HL-60/S4 treated with phorbol 12-myristate 13-acetate at 8.2 ng/mL for 4 days and 3 days (cell line): ENCODE measurements at regions not wholly inside any gene's neighbourhood (a gene's known extent, or its start where the extent isn't known, plus 50 kb on each side); places are given as distances from the start of the nearest gene placed in this dataset.
"Not testable (repeated sequence)": the region's sequence is repeated elsewhere in the genome, so short reads cannot be mapped to it uniquely, and the experiment has no call there.

Source experiments
- in situ Hi-C: fragments of 300-500 bp; cut with MboI; formaldehyde crosslinking; loops from 2 replicates; pipeline ENCODE4 v1.15.0; 2022; ENCODE audit warnings: low sequenced_read_pairs

DNA sequence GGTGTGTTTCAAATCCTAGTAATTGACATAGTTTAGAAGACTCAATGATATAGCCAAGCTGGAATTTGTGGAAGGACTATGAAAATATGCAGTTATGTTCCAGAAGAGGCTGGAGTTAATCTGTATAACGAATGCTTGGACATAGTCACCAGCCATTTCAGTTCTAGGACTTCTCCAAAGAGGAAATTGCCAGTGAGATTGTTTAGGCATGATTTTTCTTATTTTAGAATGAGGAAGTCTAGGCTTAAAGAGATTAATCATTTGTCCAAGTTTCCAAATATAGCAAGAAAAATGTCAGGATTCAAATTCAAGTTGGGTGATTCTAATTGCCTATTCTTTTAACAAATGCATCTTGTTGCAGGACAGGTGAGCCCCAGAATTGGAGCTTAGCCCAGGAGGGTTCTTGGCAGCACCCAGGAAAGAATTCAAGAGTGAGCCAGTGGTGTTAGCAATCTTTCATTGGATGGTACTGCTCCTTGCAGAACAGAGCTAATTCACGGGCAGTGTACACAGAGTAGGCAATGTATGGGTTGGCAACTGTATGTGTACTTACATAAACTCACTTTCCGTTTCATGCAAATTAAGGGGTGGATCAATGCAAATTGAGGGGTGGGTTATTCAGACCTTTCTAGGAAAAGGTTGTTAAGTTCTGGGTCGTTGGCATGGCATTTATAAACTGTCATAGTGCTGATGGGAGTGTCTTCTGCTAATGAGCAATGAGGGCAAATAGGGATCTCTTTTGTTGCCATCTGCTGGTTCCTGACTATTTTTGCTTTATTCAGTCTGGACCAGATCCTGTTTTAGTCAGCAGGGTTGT is 763.1 kb upstream of the SLITRK1 start:
- in situ Hi-C loops = no loop called here

DNA sequence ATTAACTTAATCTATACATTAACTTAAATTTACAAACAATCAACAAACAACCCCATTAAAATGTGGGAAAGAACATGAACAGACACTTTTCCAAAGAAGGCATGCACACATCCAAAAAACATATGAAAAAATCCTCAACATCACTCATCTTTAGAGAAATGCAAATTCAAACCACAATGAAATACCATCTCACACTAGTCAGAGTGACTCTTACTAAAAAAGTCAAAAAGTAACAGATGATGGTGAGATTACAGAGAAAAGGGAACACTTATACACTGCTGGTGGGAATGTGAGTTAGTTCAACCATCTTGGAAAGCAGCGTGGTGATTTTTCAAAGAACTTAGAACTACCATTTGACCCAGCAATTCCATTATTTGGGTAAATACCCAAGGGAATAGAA is 759.2 kb upstream of the SLITRK1 start:
- in situ Hi-C loops = no loop called here

DNA sequence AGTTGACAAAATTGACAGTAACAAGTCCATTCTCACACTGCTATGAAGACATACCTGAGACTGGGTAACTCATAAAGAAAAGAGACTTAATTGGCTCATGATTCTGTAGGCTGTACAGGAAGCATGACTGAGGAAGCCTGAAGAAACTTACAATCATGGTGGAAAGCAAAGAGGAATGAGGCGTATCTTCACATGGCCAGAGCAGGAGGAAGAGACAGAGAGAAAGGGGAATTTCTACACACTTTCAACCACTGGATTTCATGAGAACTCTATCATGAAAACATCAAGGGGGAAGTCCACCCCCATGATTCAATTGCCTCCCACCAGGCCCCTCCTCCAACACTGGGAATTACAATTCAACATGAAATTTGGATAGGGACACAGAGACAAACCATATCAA is 758.4 kb upstream of the SLITRK1 start:
- in situ Hi-C loops = no loop called here

DNA sequence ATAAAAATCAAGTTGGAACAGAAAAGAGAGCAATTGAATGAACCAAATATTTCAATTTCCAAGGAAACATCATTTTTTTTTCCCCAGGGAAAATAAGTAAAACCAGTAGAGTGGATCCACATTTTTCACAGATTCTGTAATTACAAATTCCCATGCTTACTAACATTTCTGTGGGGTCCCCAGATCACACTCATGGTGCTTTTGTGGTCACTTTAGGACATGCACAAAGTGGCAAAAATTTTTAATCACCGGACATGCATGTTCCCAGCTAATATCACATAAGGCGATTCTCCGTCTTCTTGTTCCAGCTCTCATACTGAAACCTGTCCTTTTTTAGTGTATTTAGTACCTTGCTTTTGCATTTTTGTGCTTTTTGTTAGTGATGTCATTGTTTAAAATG is 748.2 kb upstream of the SLITRK1 start:
- in situ Hi-C loops = no loop called here

DNA sequence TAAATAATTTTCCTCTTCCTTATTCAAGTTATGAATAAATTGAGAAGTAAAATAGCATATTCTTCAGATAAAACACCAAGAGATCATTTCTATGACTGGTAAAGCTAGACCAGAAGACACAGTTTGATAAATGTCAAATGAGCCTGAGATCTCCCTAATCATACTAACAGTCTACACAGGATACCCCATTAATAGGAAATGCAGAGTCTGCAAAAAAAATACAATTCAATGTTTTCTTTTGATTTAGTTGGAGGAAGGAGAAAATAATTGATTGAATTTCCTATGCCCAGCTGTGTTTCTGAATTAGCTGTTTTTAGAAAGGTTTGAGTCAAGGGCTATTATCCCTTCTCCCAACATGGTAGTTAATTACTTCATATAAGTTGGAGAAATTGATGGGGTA is 734.6 kb upstream of the SLITRK1 start:
- in situ Hi-C loops = no loop called here

DNA sequence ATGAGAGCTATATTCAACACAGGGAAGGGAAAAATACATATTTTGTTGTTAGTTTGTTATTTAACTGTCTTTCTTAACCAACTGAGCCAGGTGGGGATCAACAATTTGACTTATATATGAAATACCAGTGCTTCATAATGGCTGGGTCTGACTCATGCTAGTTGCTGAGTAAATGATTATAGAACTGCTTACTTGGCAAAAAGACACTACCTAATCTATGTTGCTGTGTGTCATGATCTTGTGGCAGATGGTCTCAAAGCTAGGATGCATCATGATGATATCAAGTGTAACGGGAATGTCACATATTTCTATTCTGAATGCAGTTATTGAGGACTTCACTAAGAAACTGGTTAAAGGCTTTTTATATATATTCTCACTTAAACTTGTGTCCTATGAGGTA is 727.4 kb upstream of the SLITRK1 start:
- in situ Hi-C loops = no loop called here

DNA sequence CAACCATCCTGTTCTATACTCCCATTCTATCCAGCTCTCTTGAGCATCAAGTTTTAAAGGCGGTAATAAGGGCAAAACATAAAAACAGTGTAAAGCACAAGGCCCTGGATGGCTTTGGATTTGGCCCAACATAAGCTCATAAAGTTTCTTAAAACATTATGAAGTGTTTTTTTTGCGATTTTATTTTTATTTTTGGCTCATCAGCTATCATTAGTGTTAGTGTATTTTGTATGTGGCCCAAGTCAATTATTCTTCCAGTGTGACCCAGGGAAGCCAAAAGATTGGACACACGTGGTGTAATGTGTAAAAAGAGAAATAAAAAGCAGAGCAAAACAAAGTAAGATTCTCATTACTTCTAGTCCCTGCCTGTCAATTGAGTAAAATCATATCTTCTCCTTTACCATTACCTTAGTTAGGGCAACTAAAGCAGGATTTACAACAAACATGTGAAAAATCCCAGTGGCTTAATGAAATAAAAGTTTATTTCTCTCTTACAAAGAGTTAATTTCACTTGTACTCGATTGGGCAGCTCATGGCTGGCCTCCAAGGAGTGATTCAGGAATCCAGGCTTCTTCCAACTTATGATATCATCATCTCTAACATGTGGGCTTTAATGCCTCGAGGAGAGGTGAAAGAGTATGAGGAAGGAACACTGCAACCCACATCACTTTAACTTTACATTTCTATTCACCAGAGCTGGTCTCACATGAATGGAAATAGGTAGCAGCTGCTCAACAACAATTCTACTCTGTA is 725.2 kb upstream of the SLITRK1 start:
- in situ Hi-C loops = no loop called here

DNA sequence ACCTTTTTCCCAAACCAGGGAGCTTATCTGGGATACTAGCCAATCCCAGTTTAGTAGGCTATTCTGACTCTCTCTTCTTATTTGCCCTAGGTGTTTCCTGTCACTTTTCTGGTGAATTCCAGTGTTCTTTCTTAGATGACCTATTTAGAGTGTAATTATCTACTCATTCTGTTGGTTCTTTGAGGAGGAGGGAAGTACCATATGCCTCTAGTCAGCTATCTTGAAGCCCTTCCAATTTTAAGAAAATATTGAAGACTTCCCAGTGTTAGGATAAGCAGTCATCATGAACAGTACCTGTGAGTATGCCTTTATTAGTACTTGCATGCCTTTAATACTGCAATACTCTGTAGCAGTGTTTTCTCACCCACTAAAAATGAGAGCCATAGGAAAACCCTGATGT is 724.3 kb upstream of the SLITRK1 start:
- in situ Hi-C loops = no loop called here

DNA sequence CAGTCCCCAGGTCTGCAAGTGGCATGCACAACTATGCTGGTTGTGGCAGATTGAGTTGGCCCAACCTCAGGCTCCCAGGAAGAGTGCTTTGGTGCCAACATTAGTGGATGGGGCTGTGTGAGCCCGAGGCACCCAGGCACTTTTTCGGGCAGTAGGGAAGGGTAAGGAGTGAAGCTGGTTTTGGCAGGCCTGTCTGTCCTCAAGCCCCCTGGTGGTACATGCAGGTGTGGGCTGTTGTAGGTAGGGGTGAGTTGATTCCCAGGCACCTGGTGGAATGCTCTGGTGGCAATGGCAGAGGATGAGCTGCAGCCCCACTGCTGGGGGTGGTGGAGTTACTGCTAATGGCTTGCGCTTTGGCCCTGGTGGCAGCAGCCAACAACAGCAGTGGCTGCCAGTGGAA is 723.7 kb upstream of the SLITRK1 start:
- in situ Hi-C loops = no loop called here

DNA sequence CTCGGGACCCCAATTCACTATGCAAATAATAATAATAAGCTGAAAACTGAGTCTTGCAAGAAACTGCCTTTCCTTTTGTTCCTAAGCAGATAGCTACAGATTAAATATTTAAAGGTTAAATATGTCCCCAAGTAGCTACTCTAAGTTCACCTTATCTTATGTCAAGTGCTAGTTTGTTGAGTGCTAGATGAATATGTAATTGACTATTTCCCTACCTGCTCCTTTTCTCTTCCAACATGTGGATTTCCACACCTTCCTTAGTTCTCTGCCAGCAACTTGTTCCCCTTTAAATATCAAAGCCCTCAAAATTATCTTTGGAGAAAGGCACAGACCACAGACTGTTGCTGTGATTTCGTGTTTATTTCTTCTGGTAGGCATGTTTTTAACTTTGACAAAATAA is 709.2 kb upstream of the SLITRK1 start:
- in situ Hi-C loops = no loop called here

DNA sequence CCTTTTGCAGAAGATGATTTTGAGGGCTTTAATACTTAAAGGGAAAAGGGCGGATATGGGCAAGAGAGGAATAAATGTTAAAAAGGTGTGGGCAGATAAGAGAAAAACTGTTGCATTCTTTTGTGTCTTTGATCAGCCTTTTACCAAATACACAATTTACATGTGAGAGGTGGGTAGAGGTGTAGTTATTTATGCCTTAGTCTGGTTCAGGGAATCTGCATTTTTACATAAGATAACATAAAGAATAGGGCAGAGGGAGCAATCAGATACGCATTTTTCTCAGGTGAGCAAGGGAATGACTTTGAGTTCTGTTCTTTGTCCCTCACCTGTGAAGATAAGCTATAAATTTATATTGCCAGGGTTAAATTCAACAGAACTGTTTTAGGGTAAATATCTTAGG is 708.4 kb upstream of the SLITRK1 start:
- in situ Hi-C loops = no loop called here

DNA sequence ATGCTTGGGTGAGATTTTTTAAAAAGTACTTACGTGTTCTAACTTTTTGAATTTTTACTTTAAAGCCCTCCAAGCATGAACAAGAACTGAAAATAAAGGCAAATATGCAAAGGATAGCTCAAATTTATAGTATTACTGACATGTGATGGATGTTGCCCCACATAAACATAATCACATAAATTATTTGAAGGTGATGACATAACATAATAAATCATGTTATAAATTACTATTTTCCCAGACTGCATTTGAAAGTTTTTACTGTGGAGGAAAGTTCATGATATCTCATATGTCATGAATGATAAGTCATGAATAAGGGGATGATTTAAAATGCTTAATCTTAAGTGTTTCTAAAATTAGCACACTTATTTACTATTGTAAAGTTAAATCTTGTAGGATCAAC is 705.7 kb upstream of the SLITRK1 start:
- in situ Hi-C loops = no loop called here

DNA sequence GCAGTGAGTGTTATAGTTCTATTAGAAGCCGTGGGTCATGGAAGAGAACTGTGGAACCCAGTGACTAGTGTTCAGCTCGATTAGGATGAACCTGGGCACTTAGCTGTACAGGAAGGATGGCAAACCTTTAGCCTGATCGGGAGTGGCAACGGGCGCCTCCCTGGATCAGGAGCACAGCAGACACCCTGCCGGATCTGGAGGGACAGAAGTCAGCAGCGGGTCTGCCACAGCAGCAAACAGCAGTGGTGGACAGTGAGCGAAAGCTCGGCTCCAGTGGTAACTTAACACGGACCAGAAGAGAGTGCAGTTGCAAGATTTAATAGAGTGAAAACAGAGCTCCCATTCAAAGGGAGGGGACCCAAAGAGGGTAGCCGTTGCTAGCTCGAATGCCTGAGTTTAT is 697.6 kb upstream of the SLITRK1 start:
- in situ Hi-C loops = not testable (repeated sequence)

DNA sequence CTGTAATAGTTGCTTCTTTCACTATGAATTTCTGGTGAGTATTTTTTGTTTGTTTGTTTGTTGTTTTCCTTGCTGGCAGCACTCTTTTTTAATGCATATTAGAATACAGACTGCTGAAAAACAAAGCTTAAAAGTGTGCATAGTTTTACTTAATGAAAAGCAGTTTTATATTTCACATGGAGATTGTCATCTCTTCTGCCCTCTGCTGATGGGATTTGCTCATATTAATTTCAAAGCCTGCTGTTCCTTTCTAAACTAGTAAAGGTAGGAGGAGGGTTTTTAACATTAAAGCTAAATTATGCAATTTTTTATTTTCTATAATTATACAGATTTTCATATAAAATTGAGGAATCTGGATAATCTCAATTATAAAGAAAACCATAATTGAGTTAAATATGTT is 692.6 kb upstream of the SLITRK1 start:
- in situ Hi-C loops = no loop called here

DNA sequence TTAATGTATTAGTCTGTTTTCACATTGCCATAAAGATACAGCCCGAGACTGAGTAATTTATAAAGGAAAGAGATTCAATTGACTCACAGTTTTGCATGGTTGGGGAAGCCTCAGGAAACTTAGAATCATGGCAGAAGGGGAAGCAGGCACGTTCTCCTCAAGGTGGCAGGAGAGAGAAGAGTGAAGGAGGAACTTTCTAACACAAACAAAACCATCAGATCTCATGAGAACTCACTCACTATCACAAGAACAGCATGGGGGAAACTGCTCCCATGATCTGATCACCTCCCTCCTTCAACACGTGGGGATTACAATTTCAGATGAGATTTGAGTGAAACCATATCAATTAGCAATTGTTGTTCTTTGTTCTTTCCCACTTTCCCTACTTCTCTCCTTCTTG is 689.0 kb upstream of the SLITRK1 start:
- in situ Hi-C loops = no loop called here

DNA sequence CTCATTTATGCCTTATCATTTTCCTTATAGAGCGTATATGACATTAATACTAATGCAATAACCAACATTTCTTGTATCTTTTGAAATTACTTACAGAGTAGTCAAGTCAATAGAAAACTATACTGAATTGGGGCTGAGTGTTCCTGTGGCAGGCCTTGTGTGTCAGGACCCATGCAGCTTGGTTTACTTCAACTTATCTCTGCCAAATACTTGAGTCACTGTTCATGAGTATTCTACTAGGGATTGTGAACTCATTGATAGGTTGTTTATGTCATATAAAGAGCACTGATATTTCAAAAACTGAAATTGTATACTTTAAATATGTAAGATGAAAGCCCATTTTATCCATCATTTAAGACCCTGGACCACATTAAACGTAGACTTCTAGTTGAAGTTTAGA is 688.6 kb upstream of the SLITRK1 start:
- in situ Hi-C loops = no loop called here

DNA sequence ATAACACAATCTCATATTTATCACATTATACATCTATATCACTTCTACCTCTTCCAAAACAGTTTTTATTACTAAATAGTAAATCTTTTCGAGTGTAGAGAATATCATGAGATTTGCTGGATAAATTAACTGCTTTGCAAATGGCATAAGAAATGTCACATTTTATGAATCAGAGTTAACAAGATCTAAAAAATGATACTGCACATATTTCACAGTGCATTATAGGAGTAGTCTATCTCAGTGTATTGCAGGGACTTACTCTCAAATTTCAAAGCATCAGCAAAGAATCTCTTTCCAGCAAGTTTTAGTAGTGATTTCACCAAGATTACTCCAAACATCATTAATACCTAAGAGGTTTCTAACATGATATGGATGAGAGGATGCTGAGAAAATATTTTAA is 687.1 kb upstream of the SLITRK1 start:
- in situ Hi-C loops = no loop called here

DNA sequence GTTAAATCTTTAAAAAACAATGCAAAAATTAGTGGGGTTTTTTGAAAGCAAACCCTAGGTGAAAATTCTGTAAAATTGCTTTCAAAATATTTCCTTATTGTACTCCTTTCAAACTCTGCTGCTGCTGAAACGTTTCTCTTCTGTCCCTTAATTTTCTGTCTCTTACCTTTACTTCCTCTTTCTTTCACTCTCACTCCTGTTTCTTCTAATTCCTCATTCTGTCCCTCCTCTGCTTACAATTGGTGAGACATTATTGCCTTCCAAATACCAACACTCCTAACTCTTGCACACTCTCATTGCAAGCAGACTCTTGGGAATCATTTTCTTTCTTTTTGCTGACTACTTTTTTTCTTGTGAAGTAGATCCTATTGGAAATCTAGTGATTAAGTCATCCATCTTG is 685.6 kb upstream of the SLITRK1 start:
- in situ Hi-C loops = no loop called here

DNA sequence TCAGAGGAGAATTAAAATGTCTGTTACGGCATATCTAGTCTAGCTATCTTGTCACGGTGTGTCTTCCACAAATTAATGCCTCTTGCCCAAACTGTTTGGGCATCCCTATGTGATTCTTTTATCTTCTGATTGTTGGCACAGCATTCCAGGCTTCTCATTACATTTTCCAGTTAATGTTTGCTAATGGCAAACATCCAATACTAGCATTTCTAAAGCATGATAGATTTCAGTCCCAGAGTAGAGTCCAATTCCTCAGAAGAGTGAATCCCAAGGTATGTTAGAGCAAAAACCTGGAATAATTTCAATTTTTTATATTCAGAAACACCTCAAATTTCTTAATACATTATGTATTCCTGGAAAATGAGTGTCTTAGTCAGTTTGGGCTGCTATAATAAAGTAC is 684.5 kb upstream of the SLITRK1 start:
- in situ Hi-C loops = no loop called here

DNA sequence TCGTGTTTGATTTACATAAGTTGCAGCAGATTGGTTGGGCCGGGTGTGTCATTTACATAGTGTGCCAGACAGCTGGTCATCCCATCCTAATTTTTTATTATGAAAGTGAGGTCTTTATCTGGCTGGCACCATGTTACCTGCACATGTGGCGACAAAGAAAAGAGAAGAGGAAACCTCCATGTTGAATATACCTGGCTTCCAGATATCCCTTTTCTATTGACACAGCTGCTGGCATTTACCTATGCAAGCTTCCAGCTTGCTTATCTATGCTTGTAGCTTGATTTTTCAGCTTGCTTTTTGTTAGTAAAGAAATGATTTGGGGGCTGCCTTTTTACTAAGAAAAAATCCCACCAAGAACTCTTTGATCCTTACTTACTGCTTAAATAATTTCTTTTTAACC is 681.3 kb upstream of the SLITRK1 start:
- in situ Hi-C loops = no loop called here

DNA sequence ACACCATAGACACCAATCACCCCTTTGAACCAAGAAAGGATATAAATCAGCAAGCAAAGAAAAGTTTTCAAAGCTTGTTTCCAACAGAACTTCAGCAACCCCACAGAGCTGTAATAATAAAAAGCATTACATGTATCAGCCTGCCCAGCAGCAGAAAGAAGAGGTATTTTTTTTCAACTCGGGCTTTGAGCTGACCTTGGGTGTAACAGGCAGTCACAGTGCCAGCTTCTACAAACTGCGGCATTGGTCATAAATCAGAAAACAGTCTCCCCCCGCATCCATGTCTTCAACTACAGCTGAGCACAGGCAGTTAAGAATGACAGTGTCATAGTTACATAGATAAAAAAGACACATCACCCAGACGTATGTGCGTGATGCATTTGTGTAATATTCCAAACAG is 671.0 kb upstream of the SLITRK1 start:
- in situ Hi-C loops = no loop called here

DNA sequence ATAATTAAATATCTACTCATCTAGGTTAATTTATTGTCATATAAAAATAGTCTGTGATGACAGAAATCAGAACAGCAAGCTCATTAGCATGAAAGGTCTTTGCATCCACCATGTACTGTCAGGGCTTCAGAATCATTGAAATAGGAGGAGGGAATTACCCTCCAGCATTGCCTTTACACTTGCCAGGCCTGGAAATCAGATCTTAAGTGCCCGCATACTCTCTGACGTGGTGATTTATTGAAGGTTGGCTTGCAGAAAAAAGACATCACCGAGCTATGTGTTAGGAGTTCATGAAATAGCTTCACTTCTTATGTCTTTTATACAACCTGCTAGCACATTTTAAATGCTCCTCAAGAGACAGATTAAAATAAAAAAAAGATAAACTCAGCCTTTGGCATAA is 661.7 kb upstream of the SLITRK1 start:
- in situ Hi-C loops = no loop called here

DNA sequence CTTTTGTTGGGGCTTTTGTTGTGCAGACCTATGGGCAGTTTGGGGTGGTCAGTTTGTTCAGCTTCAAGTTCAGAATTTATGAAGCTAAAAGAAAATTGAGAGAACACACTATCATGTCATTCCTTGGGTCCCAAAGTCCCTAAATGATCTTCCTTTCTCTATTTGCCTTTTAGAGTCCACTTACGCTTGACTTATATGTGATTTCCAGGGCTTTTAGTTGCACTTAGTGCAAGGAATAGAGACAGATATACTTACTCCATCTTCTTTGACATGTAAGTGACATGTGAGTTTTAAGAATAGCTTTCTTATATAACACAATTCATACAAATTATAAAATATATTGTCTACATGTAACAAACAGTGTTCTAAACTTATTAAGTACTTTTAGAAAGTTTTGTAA is 660.1 kb upstream of the SLITRK1 start:
- in situ Hi-C loops = no loop called here
